Panc1 (cell line): ENCODE measurements at regions not wholly inside any gene's neighbourhood (a gene's known extent, or its start where the extent isn't known, plus 50 kb on each side); places are given as distances from the start of the nearest gene placed in this dataset.

Source experiments
- CTCF ChIP-seq: fragments of 450-650 bp; IDR thresholded peaks from 2 replicates; pipeline ENCODE4 v1.5.1; 2017; ENCODE audit warnings: mild to moderate bottlenecking
- REST ChIP-seq, 2 experiments: IDR thresholded peaks; 2 replicates each; pipeline ENCODE4 v1.6.1; 2011 to 2012; ENCODE audit warnings: low read depth in 2 of 2, control low read depth in 1 of 2, low read length in 1 of 2, mild to moderate bottlenecking in 1 of 2, moderate library complexity in 1 of 2; ENCODE audit not compliant: insufficient read depth in 1 of 2

- no peak for TF ChIP-seq CTCF
- no peak for TF ChIP-seq REST (IDR thresholded peaks at IDR 0.05; ENCODE audit: insufficient read depth in 1 of 2, low read depth in 2 of 2, low read length in 1 of 2)
Measured at GRCh38 chr3:126256251-126256650, 75.9 kb upstream of the ALDH1L1 start.
